ENCODE measurements at regions not wholly inside any gene's neighbourhood (a gene's known extent, or its start where the extent isn't known, plus 50 kb on each side); places are given as distances from the start of the nearest gene placed in this dataset.
"Not testable (repeated sequence)": the region's sequence is repeated elsewhere in the genome, so short reads cannot be mapped to it uniquely, and the experiment has no call there.

GRCh38 chr1:224023122-224023521, 90.8 kb upstream of the FBXO28 start:
- not testable (repeated sequence) for DNase-seq

DNA sequence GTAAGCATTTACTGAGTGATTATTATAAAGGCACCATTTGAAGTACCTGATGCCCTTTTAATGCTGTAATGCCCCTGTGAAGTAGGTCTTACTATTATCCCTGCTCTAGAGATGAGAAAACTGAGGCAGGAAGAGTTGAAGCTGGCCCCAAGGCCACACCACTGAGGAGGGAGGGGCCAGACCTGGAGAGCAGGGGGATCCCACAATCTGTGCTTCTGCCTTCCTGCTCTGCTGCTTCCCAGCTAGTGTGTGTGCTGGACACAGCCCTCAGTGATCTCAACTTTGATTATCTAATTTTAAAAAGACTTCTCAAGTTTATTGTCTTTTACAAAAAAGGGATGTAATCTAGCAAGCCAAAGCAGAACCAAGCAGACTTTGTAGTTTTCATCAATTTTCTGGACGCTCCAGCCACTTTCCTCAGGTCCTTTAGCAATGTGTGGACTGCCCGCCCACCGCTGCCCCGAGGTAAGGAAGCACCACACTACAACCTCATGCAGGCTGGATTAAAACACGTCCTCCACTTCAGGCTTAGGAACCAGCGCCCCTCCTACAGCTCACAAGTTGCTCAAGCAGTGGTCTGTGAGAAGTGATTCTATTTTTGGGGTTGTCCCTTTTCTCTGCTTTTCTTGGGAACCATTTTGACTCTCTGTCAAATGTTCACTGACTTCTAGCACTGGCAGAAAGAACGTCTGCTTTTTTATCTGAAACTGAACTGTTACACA, 91.5 kb upstream of the FBXO28 start:
- not testable (repeated sequence) for DNase-seq

GRCh38 chr1:224019866-224020265, 94.0 kb upstream of the FBXO28 start:
- not testable (repeated sequence) for DNase-seq

GRCh38 chr1:224015782-224016181, 98.1 kb upstream of the FBXO28 start:
- not testable (repeated sequence) for DNase-seq

- DNase-seq: no peak
Observed at GRCh38 chr1:224014330-224014649, 99.6 kb upstream of the FBXO28 start.

DNA sequence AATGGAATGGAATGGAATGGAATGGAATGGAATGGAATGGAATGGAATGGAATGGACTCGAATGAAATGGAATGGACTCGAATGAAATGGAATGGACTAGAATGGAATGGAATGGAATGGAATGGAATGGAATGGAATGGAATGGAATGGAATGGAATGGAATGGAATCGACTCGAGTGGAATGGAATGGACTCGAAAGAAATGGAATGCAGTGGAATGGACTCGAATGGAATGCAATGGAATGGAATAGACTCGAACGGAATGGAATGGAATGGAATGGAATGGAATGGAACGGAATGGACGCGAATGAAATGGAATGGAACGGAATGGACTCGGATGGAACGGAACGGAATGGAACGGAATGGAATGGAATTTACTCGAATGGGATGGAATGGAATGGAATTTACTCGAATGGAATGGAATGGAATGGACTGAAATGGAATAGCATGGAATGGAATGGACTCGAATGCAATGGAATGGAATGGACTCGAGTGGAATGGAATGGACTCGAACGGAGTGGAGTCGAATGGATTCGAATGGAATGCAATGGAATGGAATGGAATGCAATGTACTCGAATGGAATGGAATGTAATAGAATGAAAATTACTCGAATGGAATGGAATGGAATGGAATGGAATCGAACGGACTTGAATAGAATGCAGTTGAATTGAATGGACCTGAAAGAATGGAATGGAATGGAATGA, 100.1 kb upstream of the FBXO28 start:
- not testable (repeated sequence) for DNase-seq

DNA sequence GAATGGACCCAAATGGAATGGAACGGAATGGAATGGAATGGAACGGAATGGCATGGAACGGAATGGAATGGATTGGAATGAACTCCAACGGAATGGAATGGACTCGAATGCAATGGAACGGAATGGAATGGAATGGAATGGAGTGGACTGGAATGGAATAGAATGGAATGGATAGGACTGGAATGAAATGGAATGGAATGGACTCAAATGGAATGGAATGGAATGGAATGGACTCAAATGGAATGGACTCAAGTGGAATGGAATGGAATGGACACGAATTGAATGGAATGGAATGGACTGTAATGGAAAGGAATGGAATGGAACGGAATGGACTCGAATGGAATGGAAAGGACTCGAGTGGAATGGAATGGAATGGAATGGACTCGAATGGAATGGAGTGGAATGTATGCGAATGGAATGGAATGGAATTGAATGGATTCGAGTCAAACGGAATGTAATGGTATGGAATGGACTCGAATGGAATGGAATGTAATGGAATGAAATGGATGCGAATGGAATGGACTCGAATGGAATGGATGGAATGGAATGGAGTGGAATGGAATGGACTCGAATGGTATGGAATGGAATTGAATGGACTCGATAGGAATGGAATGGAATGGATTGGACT, 101.0 kb upstream of the FBXO28 start:
- DNase-seq: not testable (repeated sequence)

DNA sequence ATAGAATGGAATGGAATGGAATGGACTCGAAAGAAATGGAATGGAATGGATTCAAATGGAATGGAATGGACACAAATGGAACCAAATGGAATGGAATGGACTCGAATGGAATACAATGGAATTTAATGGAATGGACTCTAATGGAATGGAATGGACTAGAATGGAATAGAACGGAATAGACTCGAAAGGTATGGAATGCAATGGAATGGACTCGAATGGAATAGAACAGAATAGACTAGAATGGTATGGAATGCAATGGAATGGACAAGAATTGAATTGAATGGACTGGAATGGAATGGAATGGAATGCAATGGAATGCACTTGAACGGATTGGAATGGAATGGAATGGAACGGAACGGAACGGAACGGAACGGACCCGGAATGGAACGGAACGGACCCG, 101.7 kb upstream of the FBXO28 start:
- DNase-seq: not testable (repeated sequence)

DNA sequence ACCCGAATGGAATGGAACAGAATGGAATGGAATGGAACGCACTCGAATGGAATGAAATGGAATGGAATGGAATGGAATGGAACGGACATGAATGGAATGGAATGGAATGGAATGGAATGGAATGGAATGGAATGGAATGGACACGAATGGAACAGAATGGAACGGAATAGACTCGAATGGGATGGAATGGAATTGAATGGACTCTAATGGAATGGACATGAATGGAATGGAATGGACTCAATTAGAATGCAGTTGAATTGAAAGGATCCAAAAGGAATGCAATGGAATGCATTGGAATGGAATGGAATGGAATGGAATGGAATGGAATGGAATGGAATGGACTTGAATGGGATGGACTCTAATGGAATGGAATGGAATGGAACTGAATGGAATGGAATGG, 102.2 kb upstream of the FBXO28 start:
- not testable (repeated sequence) for DNase-seq

GRCh38 chr1:224011153-224011552, 102.8 kb upstream of the FBXO28 start:
- DNase-seq: not testable (repeated sequence)

- not testable (repeated sequence) for DNase-seq
Observed at GRCh38 chr1:224005973-224006372, 107.9 kb upstream of the FBXO28 start.

- DNase-seq: peak; percentile 47 to 58
Observed at GRCh38 chr1:224004552-224005315, 109.2 kb upstream of the FBXO28 start.

- DNase-seq: not testable (repeated sequence)
Observed at GRCh38 chr1:224003896-224004295, 110.0 kb upstream of the FBXO28 start.

GRCh38 chr1:224001757-224002156, 112.2 kb upstream of the FBXO28 start:
- not testable (repeated sequence) for DNase-seq

- DNase-seq: not testable (repeated sequence)
Observed at GRCh38 chr1:223999761-224000160, 114.2 kb upstream of the FBXO28 start.

- DNase-seq: not testable (repeated sequence)
Observed at GRCh38 chr1:223998676-223999455, 115.0 kb upstream of the FBXO28 start.

DNA sequence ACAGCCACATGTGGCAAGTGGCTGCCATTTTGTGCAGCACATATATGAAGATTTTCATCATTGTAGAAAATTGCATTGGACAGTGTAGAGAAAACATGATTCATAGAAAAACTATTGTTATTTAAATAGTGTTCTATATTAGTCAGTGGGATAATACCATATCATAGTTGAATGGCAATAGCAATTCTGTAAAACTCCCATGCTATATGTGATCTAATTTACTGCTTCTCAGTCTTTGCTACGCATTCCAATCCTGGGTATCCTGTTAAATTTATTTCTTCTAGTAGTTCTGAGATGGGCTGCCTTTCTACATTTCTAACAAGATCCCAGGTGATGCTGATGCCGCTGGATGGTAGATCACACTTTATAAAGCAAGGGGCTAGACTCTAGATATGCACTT, 117.5 kb upstream of the FBXO28 start:
- not testable (repeated sequence) for DNase-seq

DNA sequence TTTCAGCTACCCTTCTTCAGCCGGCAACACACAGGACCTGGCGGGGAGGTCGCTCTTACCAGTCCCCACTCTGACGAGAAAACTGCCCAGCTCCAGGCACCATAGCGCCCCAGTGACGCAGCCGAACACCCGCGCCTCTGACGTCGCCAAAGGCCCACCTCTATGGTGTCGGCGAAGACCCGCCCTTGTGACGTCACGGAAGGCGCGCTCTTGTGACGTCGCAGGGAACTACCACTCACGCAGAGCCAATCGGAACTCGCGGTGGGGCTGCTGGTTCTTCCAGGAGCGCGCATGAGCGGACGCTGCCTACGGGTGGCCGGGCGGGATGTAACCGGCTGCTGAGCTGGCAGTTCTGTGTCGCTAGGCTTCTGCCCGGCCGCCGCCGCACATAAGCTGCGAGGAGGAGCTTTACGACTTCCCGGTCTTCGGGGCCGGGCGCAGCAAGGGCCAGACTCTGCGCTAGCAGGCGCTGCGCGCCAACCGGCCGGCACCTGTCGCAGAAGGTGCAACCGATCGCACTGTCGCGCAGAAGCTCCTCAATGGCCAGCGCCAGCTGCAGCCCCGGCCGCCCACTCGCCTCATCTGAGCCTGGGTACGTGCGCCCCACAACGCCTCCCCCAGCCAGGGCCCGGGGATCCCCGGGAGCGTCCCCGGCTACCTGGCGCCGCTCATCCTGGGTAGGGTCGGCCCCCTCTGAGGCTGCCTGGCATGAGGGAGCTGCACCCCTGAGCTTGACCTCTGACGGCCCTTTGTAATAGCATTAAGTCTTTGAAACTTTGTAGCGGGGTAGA, 121.3 kb upstream of the FBXO28 start:
- DNase-seq: peak; percentile 100

DNA sequence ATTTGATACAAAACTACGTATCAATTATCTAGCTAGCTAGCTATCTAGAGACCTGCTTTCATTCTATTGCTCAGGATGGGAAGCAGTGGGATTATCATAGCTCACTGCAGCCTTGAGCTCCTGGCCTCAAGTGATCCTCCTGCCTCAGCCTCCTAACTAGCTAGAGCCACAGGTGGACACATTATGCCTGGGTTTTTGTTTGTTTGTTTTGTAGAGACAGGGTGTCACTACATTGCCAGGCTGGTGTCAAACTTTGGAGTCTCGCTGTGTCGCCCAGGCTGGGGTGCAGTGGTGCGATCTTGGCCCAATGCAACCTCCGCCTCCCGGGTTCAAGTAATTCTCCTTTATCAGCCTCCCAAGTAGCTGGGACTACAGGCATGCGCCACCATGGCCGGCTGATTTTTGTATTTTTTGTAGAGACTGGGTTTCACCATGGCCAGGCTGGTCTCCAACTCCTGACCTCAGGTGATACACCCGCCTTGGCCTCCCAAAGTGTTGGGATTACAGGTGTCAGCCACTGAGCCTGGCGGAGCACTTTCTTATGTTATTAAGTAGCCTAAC, 122.5 kb upstream of the FBXO28 start:
- DNase-seq: not testable (repeated sequence)

- DNase-seq: not testable (repeated sequence)
Observed at GRCh38 chr1:223961985-223962384, 116.2 kb upstream of the TP53BP2 start.

- DNase-seq: not testable (repeated sequence)
Observed at GRCh38 chr1:223952801-223953200, 107.1 kb upstream of the TP53BP2 start.

All from activated CD4-positive, alpha-beta T cell treated with anti-CD3 and anti-CD28 coated beads, Interleukin-2, amount 50 U/mL, for 4 hours (primary cell).